NB4 (cell line): ENCODE measurements at regions not wholly inside any gene's neighbourhood (a gene's known extent, or its start where the extent isn't known, plus 50 kb on each side); places are given as distances from the start of the nearest gene placed in this dataset.

Experiments used
- DNase-seq: peaks from one replicate; pipeline ENCODE4 v3.0.0; 2010; ENCODE audit warnings: low read depth
- H3K4me3 ChIP-seq: one replicate; pipeline ENCODE4 v1.5.1; 2011; ENCODE audit warnings: mild to moderate bottlenecking, low read depth, low read length, moderate library complexity
- CTCF ChIP-seq: IDR thresholded peaks from one replicate; pipeline ENCODE4 v1.5.1; 2012; ENCODE audit warnings: low read depth, low read length
- MAX ChIP-seq: IDR thresholded peaks from 2 replicates; pipeline ENCODE4 v1.6.1; 2011; ENCODE audit warnings: low read depth, low read length
- MYC ChIP-seq: IDR thresholded peaks from 2 replicates; pipeline ENCODE4 v1.6.1; 2011; ENCODE audit warnings: low read depth, low read length
- POLR2A ChIP-seq: IDR thresholded peaks from 2 replicates; pipeline ENCODE4 v1.6.1; 2011; ENCODE audit warnings: mild to moderate bottlenecking; ENCODE audit not compliant: insufficient read length; ENCODE audit errors: extremely low read depth

- DNase-seq: no peak
- H3K4me3 ChIP-seq: no peak overlapping the region
- TF ChIP-seq MYC (no peak), CTCF (no peak), POLR2A (no peak), MAX (no peak)
Observed at GRCh38 chr1:166698771-166699170, 140.5 kb upstream of the POGK start.

- no peak for DNase-seq
- no peak overlapping the region for H3K4me3 ChIP-seq
- no peak for TF ChIP-seq MAX
- no peak for TF ChIP-seq CTCF
- no peak for TF ChIP-seq POLR2A
- TF ChIP-seq MYC: no peak
Observed at GRCh38 chr1:166699613-166700012, 139.7 kb upstream of the POGK start.

- TF ChIP-seq CTCF: no peak
- TF ChIP-seq POLR2A: no peak
- no peak overlapping the region for H3K4me3 ChIP-seq
- DNase-seq: no peak
Observed at GRCh38 chr1:166700696-166701095, 138.6 kb upstream of the POGK start.

GRCh38 chr1:166701603-166702100 lies 137.6 kb upstream of the POGK start:
- no peak overlapping the region for H3K4me3 ChIP-seq
- DNase-seq: no peak
- no peak for TF ChIP-seq POLR2A
- no peak for TF ChIP-seq CTCF
- TF ChIP-seq MAX: no peak
- TF ChIP-seq MYC: no peak

- DNase-seq: no peak
- TF ChIP-seq MAX (no peak), CTCF (no peak), MYC (no peak), POLR2A (no peak)
- H3K4me3 ChIP-seq: no peak overlapping the region
Observed at GRCh38 chr1:166703141-166703540, 136.1 kb upstream of the POGK start.

GRCh38 chr1:166703726-166704462 lies 135.4 kb upstream of the POGK start:
- DNase-seq: peak; percentile 1
- H3K4me3 ChIP-seq: no peak overlapping the region
- no peak for TF ChIP-seq POLR2A
- no peak for TF ChIP-seq MAX
- no peak for TF ChIP-seq MYC
- no peak for TF ChIP-seq CTCF
